ENCODE measurements at regions not wholly inside any gene's neighbourhood (a gene's known extent, or its start where the extent isn't known, plus 50 kb on each side); places are given as distances from the start of the nearest gene placed in this dataset.
"Not testable (repeated sequence)": the region's sequence is repeated elsewhere in the genome, so short reads cannot be mapped to it uniquely, and the experiment has no call there.

GRCh38 chr4:187744911-187745310 is 250.7 kb upstream of the ZFP42 start:
- no peak overlapping the region for H3K4me3 ChIP-seq (replicated peaks; ENCODE audit: low read depth, low read length)
- DNase-seq (ENCODE audit: extremely low read depth, low read depth), result no peak
- no peak for TF ChIP-seq CTCF (IDR thresholded peaks at IDR 0.05; ENCODE audit: low read depth, low read length, missing control alignments)

- DNase-seq (ENCODE audit: extremely low read depth, low read depth); H3K4me3 ChIP-seq (replicated peaks; ENCODE audit: low read depth, low read length): not testable (repeated sequence)
Measured at GRCh38 chr4:187750652-187751051, 244.9 kb upstream of the ZFP42 start.

- no peak for TF ChIP-seq CTCF (IDR thresholded peaks at IDR 0.05; ENCODE audit: low read depth, low read length, missing control alignments)
- no peak for DNase-seq (ENCODE audit: extremely low read depth, low read depth)
- H3K4me3 ChIP-seq (replicated peaks; ENCODE audit: low read depth, low read length), result no peak overlapping the region
Measured at GRCh38 chr4:187767158-187767557, 228.4 kb upstream of the ZFP42 start.

- TF ChIP-seq CTCF (IDR thresholded peaks at IDR 0.05; ENCODE audit: low read depth, low read length, missing control alignments), result no peak
- DNase-seq (ENCODE audit: extremely low read depth, low read depth), result no peak
- H3K4me3 ChIP-seq (replicated peaks; ENCODE audit: low read depth, low read length), result no peak overlapping the region
Measured at GRCh38 chr4:187767687-187768086, 227.9 kb upstream of the ZFP42 start.

GRCh38 chr4:187770345-187770744 is 225.2 kb upstream of the ZFP42 start:
- TF ChIP-seq CTCF (IDR thresholded peaks at IDR 0.05; ENCODE audit: low read depth, low read length, missing control alignments), result no peak
- DNase-seq (ENCODE audit: extremely low read depth, low read depth), result no peak
- H3K4me3 ChIP-seq (replicated peaks; ENCODE audit: low read depth, low read length), result no peak overlapping the region

GRCh38 chr4:187777954-187778353 is 217.6 kb upstream of the ZFP42 start:
- no peak for DNase-seq (ENCODE audit: extremely low read depth, low read depth)
- no peak for TF ChIP-seq CTCF (IDR thresholded peaks at IDR 0.05; ENCODE audit: low read depth, low read length, missing control alignments)
- no peak overlapping the region for H3K4me3 ChIP-seq (replicated peaks; ENCODE audit: low read depth, low read length)

- DNase-seq (ENCODE audit: extremely low read depth, low read depth), result no peak
- no peak for TF ChIP-seq CTCF (IDR thresholded peaks at IDR 0.05; ENCODE audit: low read depth, low read length, missing control alignments)
Measured at GRCh38 chr4:187780070-187780469, 215.5 kb upstream of the ZFP42 start.

More at GRCh38 chr4:187780070-187780469, 215.5 kb upstream of the ZFP42 start:
- no peak overlapping the region for H3K4me3 ChIP-seq (replicated peaks; ENCODE audit: low read depth, low read length)
